ENCODE measurements at regions not wholly inside any gene's neighbourhood (a gene's known extent, or its start where the extent isn't known, plus 50 kb on each side); places are given as distances from the start of the nearest gene placed in this dataset.
"Not testable (repeated sequence)": the region's sequence is repeated elsewhere in the genome, so short reads cannot be mapped to it uniquely, and the experiment has no call there.

DNA sequence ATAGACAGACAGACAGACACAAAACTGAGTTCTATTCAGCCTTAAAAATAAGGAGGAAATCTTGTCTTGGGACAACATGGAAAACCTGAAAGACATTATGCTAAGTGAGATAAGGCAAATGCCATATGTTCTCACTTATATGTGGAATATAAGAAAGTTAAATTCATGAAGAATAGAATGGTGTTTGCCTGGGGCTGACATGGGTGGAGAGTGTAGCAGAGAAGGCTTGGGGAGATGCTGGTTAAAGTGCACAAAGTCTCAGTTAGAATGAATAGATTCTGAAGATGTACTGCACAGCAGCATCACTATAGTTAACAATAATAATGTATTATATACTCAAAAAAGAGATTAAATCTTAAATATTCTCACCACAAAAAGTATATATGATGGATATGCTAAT, 355.5 kb downstream of the LRRIQ3 start:
- DNase-seq = no peak

DNA sequence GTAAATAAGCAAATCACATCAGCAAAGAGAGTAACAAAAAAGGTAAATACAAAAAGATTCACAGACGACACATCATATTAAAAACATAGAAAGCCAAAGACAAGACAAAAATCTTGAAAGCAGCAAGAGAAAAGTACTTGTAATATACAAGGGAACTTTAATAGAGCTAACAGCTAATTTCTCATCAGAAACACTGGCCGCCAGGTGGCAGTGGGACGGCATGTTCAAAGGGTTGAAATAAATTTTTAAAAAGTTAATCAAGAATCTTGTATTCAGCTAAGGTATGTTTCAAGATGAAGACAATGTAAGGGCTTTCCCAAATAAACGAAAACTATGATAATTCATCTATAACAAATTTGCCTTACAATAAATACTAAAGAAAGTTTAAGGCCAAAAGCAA, 358.1 kb downstream of the LRRIQ3 start:
- peak; percentile 13 for DNase-seq

DNA sequence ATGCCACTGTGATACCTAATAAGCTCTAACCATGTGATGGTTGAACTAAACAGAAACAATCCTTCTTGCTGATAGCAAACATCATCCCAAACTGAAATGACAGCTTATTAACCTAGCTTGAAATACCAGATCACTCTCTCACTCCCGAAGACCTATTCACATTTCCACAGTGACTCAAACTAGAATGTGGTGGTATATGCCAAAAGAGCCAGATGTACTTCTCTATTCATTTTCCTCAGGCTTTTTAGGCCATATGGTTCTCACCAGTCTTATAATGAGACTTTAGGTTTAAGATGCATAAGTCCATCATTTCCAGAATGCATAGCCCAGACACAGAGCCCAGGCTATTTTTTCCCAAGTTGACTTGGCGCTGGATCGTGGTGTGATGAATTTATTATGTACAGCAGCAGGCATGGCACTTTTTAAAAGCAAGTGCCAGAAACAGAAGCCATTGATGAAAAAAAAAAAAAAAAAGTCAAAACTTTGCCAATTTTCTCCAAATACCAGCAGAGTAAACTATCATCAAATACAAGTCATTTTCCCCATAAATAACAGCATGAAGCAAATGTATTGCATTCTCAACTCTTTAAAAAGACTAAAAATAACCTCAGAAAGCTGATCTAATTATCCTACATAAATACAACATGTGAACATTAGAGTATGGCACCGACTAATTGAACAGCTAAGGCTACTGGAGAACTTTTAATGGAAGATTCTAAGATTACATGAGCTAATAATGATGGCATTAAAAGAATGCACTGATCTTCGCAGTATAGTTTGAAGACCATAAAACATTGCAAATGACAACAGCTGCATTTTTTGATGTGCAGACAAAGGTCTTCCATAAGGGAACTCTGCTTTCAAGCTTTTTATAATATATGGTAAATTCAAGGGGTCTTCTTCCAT, 365.4 kb downstream of the LRRIQ3 start:
- no peak for DNase-seq

DNA sequence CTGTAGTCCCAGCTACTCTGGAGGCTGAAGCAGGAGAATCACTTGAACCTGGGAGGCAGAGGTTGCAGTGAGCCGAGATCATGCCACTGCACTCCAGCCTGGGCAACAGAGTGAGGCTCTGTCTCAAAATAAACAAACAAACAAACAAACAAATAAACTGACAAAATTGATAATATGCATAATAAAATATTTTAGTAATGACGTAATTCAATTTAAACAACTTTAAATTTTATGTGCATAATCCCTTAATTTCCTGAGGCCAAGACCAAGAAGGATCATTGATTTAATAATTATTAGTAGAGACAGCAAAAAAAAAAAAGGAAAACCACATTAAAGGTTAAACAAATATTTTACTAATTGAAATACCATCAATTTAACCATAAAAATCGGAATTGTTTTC, 370.7 kb downstream of the LRRIQ3 start:
- not testable (repeated sequence) for DNase-seq

DNA sequence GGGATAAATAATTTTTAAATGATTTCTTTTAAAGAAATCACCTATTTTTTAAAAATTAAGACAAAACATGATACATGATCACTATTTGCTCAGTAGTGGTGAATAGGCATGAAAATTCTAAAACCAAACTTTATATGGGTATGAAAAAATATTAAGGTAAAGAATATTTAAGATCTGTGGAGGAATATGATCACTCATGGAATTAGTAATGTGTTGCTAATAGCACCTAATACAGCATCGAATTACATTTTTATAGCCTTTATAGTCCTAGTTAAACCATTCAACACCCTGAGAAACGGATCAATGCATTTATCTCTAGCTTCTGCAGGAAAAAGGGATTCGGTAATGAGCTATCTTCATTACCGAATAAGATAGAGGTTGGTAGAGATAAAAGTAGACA, 373.9 kb downstream of the LRRIQ3 start:
- no peak for DNase-seq

DNA sequence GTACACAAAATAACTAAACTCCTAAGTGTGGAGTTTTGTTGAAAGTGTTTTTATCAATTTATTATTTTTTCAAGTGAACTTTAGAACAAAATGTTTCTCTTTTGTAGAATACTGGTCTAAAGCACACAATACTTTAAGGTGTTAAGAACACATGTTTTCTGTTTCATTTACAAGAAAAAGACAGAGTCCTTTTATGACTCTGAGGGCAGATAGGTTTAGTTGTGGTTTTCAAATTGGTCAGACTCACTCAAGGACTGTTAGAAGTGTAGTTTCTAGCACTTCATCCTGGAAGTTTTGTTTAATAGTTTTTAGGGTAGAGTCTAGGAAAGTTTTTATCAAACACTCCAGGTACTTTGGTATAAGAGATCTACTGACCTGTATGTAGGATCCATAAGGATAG, 376.5 kb downstream of the LRRIQ3 start:
- DNase-seq = no peak

DNA sequence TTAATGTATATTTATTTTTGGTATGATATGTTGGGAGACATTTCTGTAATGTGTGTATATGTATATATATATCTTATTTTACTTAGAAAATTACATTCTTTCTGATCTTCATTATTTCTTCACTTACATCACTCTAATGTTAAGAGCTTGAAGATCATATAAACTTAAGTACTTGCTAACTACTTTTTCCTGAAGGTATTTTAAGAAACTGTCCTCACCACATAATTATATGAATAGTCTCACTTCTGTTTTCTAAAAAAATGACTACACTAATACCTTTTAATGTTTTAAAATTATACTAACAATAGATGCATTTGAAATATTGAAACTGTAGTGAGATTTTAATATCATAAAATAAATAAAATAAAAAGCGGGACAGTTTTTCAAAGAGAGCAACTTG, 377.1 kb downstream of the LRRIQ3 start:
- DNase-seq = no peak

DNA sequence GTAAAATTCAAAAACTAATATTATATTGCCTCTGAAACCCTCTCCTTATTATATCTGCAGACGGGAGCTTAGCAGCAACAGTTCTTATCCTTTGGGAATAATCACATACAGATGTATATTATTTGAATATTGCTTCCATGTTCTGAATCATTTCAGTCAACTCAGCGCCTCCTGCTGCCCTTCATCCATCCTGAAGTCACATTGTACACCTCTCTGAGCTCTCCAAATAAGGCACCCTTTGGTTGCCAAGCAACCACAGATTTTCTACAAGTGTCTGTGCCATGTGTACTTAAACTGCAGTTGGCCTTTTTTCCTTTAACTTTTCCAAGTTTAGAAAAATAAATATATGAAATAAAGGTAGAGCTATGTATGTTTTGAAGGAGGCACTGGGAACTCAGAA, 384.3 kb downstream of the LRRIQ3 start:
- DNase-seq = no peak

DNA sequence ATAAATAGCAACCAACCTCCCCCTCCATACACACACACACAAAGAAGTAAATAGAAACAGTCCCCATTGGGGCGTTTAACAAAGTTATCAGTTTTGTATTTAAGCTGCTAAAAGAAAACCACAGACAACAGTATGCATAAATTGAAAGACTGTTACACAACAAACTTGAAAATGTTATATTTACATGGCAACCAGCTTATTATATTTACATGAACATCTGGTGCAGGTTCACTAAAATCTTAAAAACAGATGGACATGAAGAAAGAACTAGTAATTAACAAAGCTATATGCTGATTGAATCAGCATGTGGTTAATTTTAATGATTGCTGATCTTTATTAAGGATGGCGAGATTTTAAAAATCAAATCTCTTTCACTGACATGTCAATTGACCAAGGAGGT, 384.7 kb downstream of the LRRIQ3 start:
- DNase-seq = no peak

DNA sequence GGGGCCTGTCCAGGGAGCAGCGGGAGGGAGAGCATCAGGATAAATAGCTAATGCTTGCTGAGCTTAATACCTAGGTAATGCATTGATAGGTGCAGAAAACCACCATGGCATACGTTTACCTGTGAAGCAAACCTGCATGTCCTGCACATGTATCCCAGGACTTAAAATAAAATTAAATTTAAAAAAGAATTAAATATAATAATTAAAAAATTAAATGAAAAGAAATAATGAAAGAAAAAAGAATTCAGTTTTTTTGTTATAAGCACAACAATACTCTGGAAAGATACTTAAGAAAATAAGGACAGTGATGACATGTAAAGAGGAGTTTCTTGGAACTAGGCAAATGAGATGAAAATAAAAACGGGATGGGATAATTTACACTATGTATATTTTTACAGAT, 386.2 kb downstream of the LRRIQ3 start:
- DNase-seq = no peak

DNA sequence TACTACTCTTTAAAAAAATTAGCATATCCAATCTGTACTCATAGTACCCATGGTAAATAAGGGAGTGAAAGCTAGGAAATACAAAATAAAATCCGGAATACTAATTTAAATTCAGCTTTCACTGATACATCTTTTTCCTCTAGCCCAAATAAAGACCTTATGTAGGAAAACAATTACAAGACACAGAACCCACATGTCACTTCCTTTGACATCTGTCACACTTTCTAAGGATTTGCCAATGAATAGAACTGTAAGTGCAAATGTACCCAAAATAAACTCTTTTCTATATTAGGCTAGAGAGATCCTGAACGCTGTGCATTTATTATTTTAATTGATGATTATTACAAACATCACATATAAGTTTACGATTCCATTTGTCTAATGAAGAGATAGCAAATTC, 393.0 kb downstream of the LRRIQ3 start:
- no peak for DNase-seq

DNA sequence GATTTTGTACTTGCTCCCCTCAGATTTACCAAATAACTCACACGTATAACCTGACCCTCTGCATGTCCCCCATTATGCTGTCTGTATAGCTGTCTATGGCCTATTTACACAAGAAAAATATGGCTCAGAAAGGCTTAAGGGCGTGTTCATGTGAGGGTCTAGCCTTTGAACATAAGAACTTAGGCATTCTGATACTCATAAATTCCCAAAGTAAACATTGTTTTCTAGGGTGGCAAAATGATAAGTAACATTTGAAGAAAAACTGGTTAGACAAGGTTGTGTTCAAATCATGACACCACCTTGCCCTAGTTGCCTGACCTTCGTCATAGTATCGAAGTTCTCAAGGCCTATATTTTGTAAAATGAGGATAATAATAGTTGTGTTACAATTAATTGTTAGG, 394.6 kb downstream of the LRRIQ3 start:
- DNase-seq = no peak

DNA sequence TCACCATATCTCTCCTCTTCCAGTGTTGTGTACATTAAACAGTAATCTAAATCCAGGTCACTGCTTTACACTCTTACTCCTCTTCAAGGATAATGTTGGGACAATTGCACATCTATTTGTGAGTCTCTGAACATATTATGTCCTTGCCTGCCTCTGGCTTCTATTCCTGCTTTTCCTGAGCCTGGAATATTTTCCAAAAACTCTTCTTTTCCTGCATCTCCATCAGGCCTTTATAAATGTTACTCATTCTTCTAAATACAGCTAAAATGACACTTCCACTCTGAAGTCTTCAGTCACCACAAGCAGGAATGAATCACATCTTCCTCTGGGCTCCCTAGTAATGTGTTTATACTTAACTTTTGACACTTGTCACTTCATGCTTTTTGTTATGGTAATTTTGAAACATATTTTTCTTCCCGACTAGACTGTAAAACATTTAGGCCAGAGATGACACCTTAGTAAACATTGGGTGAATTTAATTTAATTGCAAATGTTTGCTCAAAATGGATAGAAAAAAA, 396.0 kb downstream of the LRRIQ3 start:
- no peak for DNase-seq

DNA sequence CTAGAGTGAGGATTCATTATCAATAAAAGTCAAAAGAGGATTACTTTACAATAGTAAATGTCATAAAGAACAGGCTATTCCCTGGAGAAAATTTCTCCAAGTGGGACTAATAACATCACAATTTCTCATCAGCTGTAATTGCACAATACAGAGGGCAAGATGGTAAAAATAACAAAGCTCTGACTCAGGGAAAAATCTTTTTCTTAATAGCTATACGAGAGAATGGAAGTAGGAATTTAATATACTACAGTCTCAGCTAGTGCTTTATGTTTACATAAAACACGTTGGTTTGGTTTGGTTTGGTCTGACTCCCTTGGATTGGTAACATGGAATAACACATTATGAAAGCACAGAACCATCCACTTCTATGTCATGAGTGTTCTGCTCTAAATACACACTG, 397.6 kb downstream of the LRRIQ3 start:
- DNase-seq = no peak

DNA sequence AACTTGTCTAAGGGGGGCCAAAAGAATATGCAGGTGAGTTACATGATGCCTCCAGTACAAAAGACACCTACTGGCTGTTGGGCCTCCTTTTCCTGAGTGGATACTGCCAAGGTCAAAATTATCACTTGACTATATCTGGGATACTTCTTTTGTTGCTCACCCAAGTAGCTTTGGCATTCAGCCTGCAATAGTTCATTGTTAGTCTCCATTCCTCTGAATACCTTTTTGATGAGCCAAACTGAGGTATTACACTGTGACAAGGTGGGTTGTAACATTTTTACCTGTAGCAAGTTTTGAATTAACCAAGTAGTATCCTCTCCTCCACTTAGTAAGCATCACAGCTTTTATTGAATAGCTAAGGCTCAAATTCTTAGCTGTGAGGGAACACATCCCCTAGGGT, 408.0 kb downstream of the LRRIQ3 start:
- DNase-seq = no peak

DNA sequence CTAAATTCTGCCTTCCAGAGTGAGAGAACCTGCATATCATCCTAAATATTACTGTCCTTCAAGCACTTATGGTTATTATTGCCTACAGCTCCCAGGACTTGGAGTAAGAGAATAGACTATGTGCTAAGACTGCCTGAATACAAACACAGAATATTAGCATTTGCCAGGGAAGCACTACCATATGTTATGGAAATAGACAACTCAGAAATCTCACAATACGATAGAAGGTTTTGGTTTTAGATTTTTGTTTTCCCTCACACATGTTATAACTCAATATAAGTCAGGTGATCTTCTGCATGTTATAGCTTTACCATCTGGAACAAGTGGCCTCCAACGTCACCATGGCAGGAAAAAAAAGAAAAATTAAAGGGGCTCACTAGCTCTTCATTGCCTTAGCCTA, 413.9 kb downstream of the LRRIQ3 start:
- no peak for DNase-seq

DNA sequence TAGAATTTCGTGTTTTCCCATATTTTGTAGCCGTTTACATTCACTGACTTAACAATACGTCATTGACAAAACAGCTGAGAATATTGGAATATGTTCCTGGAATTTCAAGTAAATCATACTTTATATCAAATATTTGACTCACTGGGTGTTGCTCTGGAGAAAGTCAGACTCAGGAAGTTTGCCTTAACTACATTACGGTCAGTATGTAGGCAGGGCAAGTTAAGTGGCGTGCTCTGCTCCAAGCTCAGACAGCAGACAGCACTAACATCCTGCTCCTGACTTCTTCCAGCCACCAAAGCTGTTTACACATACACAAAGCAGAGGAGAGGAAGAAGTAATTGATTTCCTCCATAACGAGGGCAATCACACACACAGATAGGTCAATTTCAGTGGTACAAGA, 414.6 kb downstream of the LRRIQ3 start:
- DNase-seq = no peak

DNA sequence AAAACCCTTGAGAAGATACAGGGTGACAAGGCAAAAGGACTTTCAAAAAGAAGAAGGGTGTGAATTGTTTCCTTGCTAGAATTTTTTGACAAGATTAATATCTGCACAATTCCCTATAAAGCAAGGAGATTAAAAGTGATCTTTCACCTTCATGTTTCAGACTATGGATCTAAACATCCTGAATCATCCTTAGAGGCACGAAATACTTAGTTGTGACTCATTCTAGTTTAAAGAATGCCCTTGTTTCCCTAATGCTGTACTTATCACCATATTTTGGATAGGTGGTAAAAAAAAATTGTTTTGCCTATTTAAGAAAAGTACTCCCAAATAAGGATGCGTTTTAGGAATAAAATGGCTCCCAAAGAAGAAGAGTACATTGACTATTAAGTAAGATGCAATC, 415.1 kb downstream of the LRRIQ3 start:
- no peak for DNase-seq

DNA sequence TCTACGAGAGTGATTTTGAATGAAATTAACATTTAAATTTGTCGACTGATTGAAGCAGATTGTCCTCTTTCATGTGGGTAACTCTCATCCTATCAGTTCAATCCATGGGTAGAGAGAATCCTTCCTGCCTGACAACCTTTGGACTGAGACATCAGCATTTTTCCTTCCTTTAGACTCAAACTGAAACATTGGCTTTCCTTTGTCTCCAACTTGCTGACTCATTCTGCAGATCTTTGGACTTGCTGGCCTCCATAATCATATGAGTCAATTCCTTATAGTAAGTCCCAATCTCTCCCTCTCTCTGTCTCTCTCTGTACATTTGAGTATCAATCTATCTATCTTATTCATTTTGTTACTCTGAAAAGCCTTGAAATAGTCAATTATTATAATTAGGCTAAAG, 416.7 kb downstream of the LRRIQ3 start:
- DNase-seq = no peak

DNA sequence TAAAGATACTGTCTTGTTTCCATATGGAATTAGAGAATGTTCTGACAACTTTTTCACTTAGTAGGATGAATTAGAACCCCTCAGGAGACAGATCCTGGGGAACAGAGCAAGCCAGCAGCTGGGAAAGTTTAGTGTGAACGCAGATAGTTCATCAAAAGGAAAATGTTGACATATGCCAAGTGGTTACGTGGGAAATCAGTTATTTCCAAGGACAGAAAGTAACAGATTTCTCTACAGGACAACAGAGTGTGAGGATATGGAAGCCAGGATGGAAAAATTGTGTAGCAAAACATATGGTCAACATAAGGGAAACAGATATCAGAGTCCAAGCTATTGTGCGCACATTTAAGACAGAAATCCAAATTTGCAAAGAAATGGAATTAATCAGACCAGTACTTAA, 419.5 kb downstream of the LRRIQ3 start:
- DNase-seq = no peak

DNA sequence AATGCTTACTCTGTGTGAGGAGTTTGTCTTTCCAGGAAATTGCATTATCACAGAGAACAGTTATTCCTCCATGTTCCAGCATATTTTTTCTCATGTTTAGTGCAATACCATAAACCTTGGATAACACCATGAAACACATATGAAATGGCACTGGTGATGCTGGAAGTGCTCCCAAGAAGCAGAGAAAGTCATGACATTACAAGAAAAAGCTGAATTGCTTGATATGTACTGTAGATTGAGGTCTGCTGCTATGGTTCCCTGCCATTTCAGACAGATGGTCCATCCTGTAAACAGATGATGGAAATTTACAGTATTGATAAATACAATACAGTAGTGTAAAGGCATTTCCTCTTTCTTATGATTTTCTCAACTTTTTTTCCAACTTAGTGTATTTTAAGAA, 422.1 kb downstream of the LRRIQ3 start:
- DNase-seq = no peak

DNA sequence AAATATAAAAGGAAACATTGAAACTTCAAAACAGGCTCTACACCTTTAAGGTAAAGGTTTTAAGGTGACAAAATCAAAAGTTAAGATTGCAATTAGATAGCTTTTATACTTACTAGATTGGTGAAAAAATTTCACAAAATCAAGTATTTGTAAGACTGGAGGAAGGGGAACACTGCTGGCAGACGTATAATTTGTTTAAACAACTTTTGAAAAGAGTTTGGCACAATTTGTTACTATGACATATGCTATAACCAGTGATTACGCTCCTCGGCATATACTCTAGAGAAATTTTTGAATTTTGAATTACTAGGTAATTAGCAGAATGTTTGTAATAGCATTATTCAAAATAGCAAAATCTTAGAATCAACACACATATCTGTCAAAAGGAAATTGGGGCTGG, 425.0 kb downstream of the LRRIQ3 start:
- DNase-seq = no peak

DNA sequence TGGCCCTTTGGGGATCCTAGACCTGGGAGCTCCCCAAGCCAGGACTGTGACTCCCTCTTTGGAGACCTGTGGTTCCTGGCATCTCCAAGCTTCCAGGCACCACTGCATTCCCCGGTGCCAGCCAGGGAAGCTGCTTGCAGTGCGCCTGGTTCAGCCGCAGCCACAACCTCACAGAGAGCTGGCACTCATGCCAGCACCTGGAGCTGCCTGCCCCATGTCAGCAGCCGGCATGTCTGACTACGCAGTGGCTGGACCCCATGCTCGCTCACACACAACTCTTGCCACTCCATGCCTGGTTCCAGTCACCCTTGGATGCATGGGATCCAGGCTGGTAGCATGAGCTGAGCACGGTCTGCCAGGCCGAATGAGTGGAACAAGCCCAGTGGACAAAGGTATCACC, 426.6 kb downstream of the LRRIQ3 start:
- DNase-seq = no peak

DNA sequence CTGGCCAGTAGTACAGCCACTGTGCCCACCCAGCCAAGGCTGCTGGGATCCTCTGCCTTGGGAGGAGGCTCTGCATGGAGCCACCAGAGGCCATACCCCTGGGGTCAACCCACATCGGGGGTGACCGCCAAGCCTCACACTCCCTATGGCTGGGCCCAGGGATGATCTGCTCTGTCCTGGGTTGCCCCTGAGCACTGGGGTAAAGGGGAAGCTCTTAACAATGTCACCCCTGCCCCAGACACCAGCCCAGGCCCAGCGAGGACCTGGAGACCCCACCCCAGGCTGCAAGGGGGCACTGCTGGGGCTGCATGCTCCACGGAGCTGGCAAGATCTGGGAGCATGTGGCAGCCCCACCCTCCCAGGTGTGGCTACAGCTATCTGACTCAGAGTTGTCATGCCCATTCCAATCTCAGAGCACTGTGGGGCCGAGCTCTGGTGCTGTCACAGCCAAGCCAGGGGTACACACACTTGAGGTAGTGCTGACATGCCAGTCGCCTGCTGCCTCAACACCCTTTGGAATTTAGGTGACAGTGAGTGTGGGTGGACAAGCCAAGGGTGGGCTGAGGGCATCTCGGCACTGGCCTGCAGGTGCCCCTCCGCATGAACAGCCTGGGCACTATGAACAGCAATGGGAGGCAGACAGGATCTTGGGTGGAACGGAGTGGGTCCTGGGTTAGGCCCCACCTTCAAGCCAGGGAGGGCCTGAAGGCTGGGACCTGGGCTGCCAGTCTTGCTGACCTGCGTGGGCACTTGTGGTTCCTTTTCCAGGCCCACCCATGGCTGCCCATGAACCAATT, 427.7 kb downstream of the LRRIQ3 start:
- no peak for DNase-seq

Measured in hematopoietic multipotent progenitor cell treated with erythropoietin and hydrocortisone succinate and interleukin-3 and kit ligand, for 8 days (in vitro differentiated cells).